Liver (tissue), 3 donors: ENCODE measurements at regions not wholly inside any gene's neighbourhood (a gene's known extent, or its start where the extent isn't known, plus 50 kb on each side); places are given as distances from the start of the nearest gene placed in this dataset.

Experiments used
- ATF3 ChIP-seq: IDR thresholded peaks from 2 replicates; pipeline ENCODE4 v1.6.1; 2016; ENCODE audit warnings: antibody characterized with exemption
- EGR1 ChIP-seq, 2 donors: IDR thresholded peaks; 2 replicates each; pipeline ENCODE4 v1.6.1; 2016 to 2018; ENCODE audit warnings: antibody characterized with exemption in 2 of 2, low read depth in 2 of 2
- FOXA1 ChIP-seq: IDR thresholded peaks from 2 replicates; pipeline ENCODE4 v1.6.1; 2016; ENCODE audit warnings: antibody characterized with exemption
- FOXA2 ChIP-seq: IDR thresholded peaks from 2 replicates; pipeline ENCODE4 v1.6.1; 2016; ENCODE audit warnings: antibody characterized with exemption
- GABPA ChIP-seq, 2 donors: IDR thresholded peaks in 1 of 2; conservative IDR thresholded peaks in 1 of 2; 2 replicates each; pipeline ENCODE4 v1.6.1; 2016; ENCODE audit warnings: antibody characterized with exemption in 2 of 2, mild to moderate bottlenecking in 1 of 2, moderate library complexity in 1 of 2
- MAX ChIP-seq: IDR thresholded peaks from 2 replicates; pipeline ENCODE4 v1.6.1; 2016; ENCODE audit warnings: antibody characterized with exemption
- RAD21 ChIP-seq, 2 donors: IDR thresholded peaks; 2 replicates each; pipeline ENCODE4 v1.6.1; 2016; ENCODE audit warnings: antibody characterized with exemption in 2 of 2, mild to moderate bottlenecking in 2 of 2
- SP1 ChIP-seq: IDR thresholded peaks from 2 replicates; pipeline ENCODE4 v1.6.1; 2018; ENCODE audit warnings: antibody characterized with exemption, mild to moderate bottlenecking
- TAF1 ChIP-seq: conservative IDR thresholded peaks from 2 replicates; pipeline ENCODE4 v1.6.1; 2016; ENCODE audit warnings: antibody characterized with exemption, mild to moderate bottlenecking
- ZBTB33 ChIP-seq: IDR thresholded peaks from 2 replicates; pipeline ENCODE4 v1.6.1; 2016; ENCODE audit warnings: antibody characterized with exemption
- TF ChIP-seq, protein P1 (sequence below): fragments of 150-350 bp; IDR thresholded peaks from 2 replicates; pipeline ENCODE4 v1.5.1; 2017; ENCODE audit warnings: improper control_type of control experiment, low read depth, low read length; ENCODE audit not compliant: missing input control
- donor health status: healthy.
- donor health status: healthy.

DNA sequence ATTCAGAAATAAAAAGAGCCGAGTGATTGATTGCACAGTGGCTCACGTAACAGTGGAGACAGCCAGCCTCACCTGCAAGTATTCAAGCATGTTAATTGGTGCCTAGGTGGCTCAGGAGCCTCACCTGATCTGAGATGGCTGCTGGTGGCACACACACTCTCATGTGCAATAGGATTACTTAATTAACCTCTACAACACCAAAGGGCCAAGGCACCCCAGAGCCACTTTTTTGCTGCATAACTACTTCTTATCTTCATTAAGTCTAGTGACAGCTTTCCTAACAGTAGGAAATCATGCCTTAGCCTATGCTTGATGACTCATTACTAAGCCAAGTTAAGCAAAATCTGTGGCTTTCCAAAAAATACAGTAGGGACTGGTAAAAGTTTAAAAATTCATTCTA lies 117.3 kb upstream of the NOCT start:
- TF ChIP-seq RAD21 (IDR thresholded peaks at IDR 0.05) (no peak), SP1 (no peak), FOXA1 (no peak), ATF3 (no peak), TAF1 (no peak), EGR1 (IDR thresholded peaks at IDR 0.05; ENCODE audit: low read depth in 2 of 2) (no peak), MAX (no peak), FOXA2 (no peak), ZBTB33 (no peak), GABPA (IDR thresholded peaks at IDR 0.05 in 1 of 2, conservative IDR thresholded peaks at IDR 0.05 in 1 of 2) (no peak)
- TF ChIP-seq, protein P1, sequence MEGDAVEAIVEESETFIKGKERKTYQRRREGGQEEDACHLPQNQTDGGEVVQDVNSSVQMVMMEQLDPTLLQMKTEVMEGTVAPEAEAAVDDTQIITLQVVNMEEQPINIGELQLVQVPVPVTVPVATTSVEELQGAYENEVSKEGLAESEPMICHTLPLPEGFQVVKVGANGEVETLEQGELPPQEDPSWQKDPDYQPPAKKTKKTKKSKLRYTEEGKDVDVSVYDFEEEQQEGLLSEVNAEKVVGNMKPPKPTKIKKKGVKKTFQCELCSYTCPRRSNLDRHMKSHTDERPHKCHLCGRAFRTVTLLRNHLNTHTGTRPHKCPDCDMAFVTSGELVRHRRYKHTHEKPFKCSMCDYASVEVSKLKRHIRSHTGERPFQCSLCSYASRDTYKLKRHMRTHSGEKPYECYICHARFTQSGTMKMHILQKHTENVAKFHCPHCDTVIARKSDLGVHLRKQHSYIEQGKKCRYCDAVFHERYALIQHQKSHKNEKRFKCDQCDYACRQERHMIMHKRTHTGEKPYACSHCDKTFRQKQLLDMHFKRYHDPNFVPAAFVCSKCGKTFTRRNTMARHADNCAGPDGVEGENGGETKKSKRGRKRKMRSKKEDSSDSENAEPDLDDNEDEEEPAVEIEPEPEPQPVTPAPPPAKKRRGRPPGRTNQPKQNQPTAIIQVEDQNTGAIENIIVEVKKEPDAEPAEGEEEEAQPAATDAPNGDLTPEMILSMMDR: no peak
